B cell (primary cell): ENCODE measurements at regions not wholly inside any gene's neighbourhood (a gene's known extent, or its start where the extent isn't known, plus 50 kb on each side); places are given as distances from the start of the nearest gene placed in this dataset.

Experiments used
- CTCF ChIP-seq: fragments of 200-600 bp; IDR thresholded peaks from one replicate; pipeline ENCODE4 v1.8.0; 2022; ENCODE audit warnings: antibody characterized with exemption, mild to moderate bottlenecking
- EZH2 ChIP-seq: IDR thresholded peaks from 2 replicates; pipeline ENCODE4 v1.6.1; 2012; ENCODE audit warnings: borderline replicate concordance, low read depth, mild to moderate bottlenecking, moderate library complexity, low read length; ENCODE audit not compliant: insufficient read depth, poor library complexity, severe bottlenecking

GRCh38 chr15:95447486-95447885 is 883.0 kb upstream of the NR2F2 start:
- TF ChIP-seq CTCF (no peak), EZH2 (no peak)
